B cell (primary cell): ENCODE measurements at regions not wholly inside any gene's neighbourhood (a gene's known extent, or its start where the extent isn't known, plus 50 kb on each side); places are given as distances from the start of the nearest gene placed in this dataset.

Experiments used
- EZH2 ChIP-seq: IDR thresholded peaks from 2 replicates; pipeline ENCODE4 v1.6.1; 2012; ENCODE audit warnings: borderline replicate concordance, low read depth, mild to moderate bottlenecking, moderate library complexity, low read length; ENCODE audit not compliant: insufficient read depth, poor library complexity, severe bottlenecking
- TF ChIP-seq, protein P1 (sequence below): fragments of 200-600 bp; IDR thresholded peaks from one replicate; pipeline ENCODE4 v1.8.0; 2022; ENCODE audit warnings: antibody characterized with exemption, mild to moderate bottlenecking

DNA sequence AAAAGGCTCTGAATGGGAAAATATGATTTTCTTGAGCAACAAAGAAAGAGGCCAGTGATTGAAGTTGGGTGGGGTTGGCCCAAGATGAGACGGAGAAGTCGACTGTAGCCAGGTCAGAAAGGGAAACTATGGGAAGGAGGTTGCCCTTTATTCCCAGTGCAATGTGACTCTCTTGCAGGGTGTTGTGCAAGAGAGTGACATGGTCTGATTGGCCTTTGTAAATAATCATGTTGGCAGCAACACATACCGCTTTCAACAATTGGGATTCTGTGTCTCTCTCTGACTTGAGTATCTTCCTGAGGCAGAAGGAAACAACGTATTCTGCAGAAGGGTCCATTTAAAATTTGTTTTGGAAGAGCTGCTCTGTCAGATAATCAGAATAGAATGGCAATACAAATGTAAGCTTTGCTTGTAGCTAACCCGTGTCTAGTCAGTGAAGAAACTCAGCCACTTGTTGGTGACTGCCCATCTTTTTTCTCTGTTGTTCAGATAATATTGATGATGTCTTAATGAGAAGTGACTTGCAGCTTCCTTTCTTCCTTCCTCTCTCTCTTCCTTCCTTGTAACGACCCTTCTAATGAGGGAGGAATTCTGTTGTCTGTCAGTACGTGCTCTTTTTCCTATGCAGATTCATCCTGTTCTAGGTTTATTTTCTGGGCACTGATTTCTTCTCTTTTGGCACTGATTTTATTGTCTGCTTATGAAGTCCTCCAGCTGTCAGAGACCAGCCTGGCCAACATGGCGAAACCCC lies 311.0 kb upstream of the FAM98A start:
- TF ChIP-seq, protein P1, sequence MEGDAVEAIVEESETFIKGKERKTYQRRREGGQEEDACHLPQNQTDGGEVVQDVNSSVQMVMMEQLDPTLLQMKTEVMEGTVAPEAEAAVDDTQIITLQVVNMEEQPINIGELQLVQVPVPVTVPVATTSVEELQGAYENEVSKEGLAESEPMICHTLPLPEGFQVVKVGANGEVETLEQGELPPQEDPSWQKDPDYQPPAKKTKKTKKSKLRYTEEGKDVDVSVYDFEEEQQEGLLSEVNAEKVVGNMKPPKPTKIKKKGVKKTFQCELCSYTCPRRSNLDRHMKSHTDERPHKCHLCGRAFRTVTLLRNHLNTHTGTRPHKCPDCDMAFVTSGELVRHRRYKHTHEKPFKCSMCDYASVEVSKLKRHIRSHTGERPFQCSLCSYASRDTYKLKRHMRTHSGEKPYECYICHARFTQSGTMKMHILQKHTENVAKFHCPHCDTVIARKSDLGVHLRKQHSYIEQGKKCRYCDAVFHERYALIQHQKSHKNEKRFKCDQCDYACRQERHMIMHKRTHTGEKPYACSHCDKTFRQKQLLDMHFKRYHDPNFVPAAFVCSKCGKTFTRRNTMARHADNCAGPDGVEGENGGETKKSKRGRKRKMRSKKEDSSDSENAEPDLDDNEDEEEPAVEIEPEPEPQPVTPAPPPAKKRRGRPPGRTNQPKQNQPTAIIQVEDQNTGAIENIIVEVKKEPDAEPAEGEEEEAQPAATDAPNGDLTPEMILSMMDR = no peak
- TF ChIP-seq EZH2 = no peak
